ENCODE measurements at regions not wholly inside any gene's neighbourhood (a gene's known extent, or its start where the extent isn't known, plus 50 kb on each side); places are given as distances from the start of the nearest gene placed in this dataset.

DNA sequence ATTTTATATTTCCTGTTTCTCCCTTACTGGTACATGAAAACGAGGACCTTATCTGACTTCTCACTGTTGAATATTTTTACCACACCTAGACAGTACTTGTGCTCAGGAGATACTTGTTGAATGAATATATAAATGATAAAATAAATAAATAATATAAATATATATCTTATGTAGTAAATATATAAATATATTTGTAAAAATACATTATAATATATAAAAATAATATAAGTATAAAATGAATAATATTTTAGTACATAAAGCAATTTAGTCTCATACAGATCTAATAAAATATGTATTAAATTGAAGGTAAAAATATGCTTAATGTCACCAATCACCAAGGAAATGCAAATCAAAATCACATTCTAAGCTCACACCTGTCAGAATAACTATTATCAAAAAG, 360.6 kb downstream of the EFNA5 start:
- Histone ChIP-seq H3K4me2 (ENCODE audit: low read length) (no peak overlapping the region), H3K9me3 (ENCODE audit: low read length) (no peaks in the 10 kb centered on the region), H3F3A (ENCODE audit: insufficient read depth, low read length) (no peaks in the 10 kb centered on the region), H3K9me2 (ENCODE audit: low read depth, low read length) (no peaks in the 10 kb centered on the region), H3K27ac (ENCODE audit: low read depth, low read length, poor library complexity, severe bottlenecking) (no peak overlapping the region), H3K79me2 (ENCODE audit: insufficient read depth, low read length) (no peaks in the 10 kb centered on the region), H2AFZ (ENCODE audit: low read length) (no peak overlapping the region), H3K9ac (ENCODE audit: low read length) (no peak overlapping the region), H3K4me3 (ENCODE audit: low read depth, low read length, poor library complexity, severe bottlenecking) (no peak overlapping the region), H3K27me3 (ENCODE audit: insufficient read depth, low read length) (no peaks in the 10 kb centered on the region), H3K4me1 (ENCODE audit: insufficient read depth, low read length, severe bottlenecking) (no peaks in the 10 kb centered on the region), H3K36me3 (ENCODE audit: insufficient read depth, low read length) (no peaks in the 10 kb centered on the region), H4K20me1 (ENCODE audit: insufficient read depth, low read length) (no peaks in the 10 kb centered on the region)
- TF ChIP-seq CTCF (IDR thresholded peaks at IDR 0.05; ENCODE audit: low read length) (no peak), EZH2 (IDR thresholded peaks at IDR 0.05; ENCODE audit: borderline replicate concordance, low read length) (no peak)

DNA sequence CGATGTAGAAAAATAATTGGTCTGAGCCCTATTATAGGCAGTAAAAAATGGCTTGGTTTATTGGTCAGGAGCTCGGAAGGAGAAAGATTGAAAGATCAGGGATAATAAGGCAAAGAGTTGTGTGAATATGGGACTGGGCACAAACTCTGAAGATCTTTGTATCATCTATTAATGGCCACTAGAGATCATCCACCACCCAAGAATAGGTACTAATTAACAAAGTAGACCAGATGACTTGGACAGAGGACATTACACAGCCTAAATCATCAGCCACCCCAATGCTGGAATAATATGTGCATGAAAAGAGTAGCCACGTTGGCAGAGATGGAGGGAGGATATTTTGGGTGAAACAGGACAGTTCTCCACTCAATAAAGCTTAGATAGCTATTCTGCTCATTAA, 364.1 kb downstream of the EFNA5 start:
- no peak overlapping the region for H2AFZ ChIP-seq (ENCODE audit: low read length)
- no peak overlapping the region for H3K27ac ChIP-seq (ENCODE audit: low read depth, low read length, poor library complexity, severe bottlenecking)
- H3K9ac ChIP-seq (ENCODE audit: low read length): no peak overlapping the region
- H3K9me3 ChIP-seq (ENCODE audit: low read length): no peaks in the 10 kb centered on the region
- H3F3A ChIP-seq (ENCODE audit: insufficient read depth, low read length): no peaks in the 10 kb centered on the region
- H3K79me2 ChIP-seq (ENCODE audit: insufficient read depth, low read length): no peaks in the 10 kb centered on the region
- peak; percentile 28; the same call in 1 of the 2 replicates for TF ChIP-seq CTCF (IDR thresholded peaks at IDR 0.05; ENCODE audit: low read length)
- TF ChIP-seq EZH2 (IDR thresholded peaks at IDR 0.05; ENCODE audit: borderline replicate concordance, low read length): no peak
- H3K4me2 ChIP-seq (ENCODE audit: low read length): no peak overlapping the region
- H4K20me1 ChIP-seq (ENCODE audit: insufficient read depth, low read length): no peaks in the 10 kb centered on the region
- H3K27me3 ChIP-seq (ENCODE audit: insufficient read depth, low read length): no peaks in the 10 kb centered on the region
- H3K9me2 ChIP-seq (ENCODE audit: low read depth, low read length): no peaks in the 10 kb centered on the region
- H3K4me1 ChIP-seq (ENCODE audit: insufficient read depth, low read length, severe bottlenecking): no peaks in the 10 kb centered on the region
- H3K4me3 ChIP-seq (ENCODE audit: low read depth, low read length, poor library complexity, severe bottlenecking): no peak overlapping the region
- H3K36me3 ChIP-seq (ENCODE audit: insufficient read depth, low read length): no peaks in the 10 kb centered on the region

- H3K4me2 ChIP-seq (ENCODE audit: low read length): no peak overlapping the region
- H3K9me3 ChIP-seq (ENCODE audit: low read length): no peaks in the 10 kb centered on the region
- no peak overlapping the region for H3K4me3 ChIP-seq (ENCODE audit: low read depth, low read length, poor library complexity, severe bottlenecking)
- TF ChIP-seq CTCF (IDR thresholded peaks at IDR 0.05; ENCODE audit: low read length) (no peak), EZH2 (IDR thresholded peaks at IDR 0.05; ENCODE audit: borderline replicate concordance, low read length) (no peak)
- no peaks in the 10 kb centered on the region for H3F3A ChIP-seq (ENCODE audit: insufficient read depth, low read length)
- H4K20me1 ChIP-seq (ENCODE audit: insufficient read depth, low read length): no peaks in the 10 kb centered on the region
- no peaks in the 10 kb centered on the region for H3K79me2 ChIP-seq (ENCODE audit: insufficient read depth, low read length)
- H2AFZ ChIP-seq (ENCODE audit: low read length): no peak overlapping the region
- H3K27ac ChIP-seq (ENCODE audit: low read depth, low read length, poor library complexity, severe bottlenecking): no peak overlapping the region
- H3K36me3 ChIP-seq (ENCODE audit: insufficient read depth, low read length): no peaks in the 10 kb centered on the region
- no peaks in the 10 kb centered on the region for H3K27me3 ChIP-seq (ENCODE audit: insufficient read depth, low read length)
- no peak overlapping the region for H3K9ac ChIP-seq (ENCODE audit: low read length)
- H3K4me1 ChIP-seq (ENCODE audit: insufficient read depth, low read length, severe bottlenecking): peaks cover 3% of the 10 kb centered on the region
- no peaks in the 10 kb centered on the region for H3K9me2 ChIP-seq (ENCODE audit: low read depth, low read length)
Measured at GRCh38 chr5:107306002-107306401, 364.7 kb downstream of the EFNA5 start.
